ENCODE measurements at regions not wholly inside any gene's neighbourhood (a gene's known extent, or its start where the extent isn't known, plus 50 kb on each side); places are given as distances from the start of the nearest gene placed in this dataset.

DNA sequence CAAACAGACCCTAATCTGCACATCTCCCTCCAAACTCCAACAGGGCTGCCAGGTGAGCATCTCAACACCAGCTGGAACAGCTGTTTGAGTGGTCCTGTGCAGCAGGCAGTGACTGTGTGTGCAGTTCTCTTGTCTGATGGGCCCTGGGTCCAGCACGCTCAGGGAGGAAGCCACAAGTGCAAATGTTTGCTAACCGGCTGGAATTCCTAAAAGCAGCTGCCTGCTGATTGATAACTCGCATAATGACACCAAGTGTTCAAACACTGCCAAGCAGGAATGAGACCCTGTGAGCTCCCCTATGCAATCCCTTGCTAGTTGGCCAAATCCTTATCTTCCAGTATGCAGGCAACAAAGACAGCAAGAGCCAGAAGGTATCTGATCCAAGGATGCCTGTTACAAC is 650.6 kb downstream of the CBLN4 start:
- TF ChIP-seq, protein P1, sequence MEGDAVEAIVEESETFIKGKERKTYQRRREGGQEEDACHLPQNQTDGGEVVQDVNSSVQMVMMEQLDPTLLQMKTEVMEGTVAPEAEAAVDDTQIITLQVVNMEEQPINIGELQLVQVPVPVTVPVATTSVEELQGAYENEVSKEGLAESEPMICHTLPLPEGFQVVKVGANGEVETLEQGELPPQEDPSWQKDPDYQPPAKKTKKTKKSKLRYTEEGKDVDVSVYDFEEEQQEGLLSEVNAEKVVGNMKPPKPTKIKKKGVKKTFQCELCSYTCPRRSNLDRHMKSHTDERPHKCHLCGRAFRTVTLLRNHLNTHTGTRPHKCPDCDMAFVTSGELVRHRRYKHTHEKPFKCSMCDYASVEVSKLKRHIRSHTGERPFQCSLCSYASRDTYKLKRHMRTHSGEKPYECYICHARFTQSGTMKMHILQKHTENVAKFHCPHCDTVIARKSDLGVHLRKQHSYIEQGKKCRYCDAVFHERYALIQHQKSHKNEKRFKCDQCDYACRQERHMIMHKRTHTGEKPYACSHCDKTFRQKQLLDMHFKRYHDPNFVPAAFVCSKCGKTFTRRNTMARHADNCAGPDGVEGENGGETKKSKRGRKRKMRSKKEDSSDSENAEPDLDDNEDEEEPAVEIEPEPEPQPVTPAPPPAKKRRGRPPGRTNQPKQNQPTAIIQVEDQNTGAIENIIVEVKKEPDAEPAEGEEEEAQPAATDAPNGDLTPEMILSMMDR (IDR thresholded peaks at IDR 0.05; ENCODE audit: low read depth, low read length) = no peak
- TF ChIP-seq, protein P2, sequence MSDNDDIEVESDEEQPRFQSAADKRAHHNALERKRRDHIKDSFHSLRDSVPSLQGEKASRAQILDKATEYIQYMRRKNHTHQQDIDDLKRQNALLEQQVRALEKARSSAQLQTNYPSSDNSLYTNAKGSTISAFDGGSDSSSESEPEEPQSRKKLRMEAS (IDR thresholded peaks at IDR 0.05; ENCODE audit: low read depth, low read length) = no peak
- TF ChIP-seq POLR2A (IDR thresholded peaks at IDR 0.05; ENCODE audit: extremely low read depth, insufficient read length) (no peak), MYC (IDR thresholded peaks at IDR 0.05; ENCODE audit: low read depth, low read length) (no peak)
